ENCODE measurements at regions not wholly inside any gene's neighbourhood (a gene's known extent, or its start where the extent isn't known, plus 50 kb on each side); places are given as distances from the start of the nearest gene placed in this dataset.

DNA sequence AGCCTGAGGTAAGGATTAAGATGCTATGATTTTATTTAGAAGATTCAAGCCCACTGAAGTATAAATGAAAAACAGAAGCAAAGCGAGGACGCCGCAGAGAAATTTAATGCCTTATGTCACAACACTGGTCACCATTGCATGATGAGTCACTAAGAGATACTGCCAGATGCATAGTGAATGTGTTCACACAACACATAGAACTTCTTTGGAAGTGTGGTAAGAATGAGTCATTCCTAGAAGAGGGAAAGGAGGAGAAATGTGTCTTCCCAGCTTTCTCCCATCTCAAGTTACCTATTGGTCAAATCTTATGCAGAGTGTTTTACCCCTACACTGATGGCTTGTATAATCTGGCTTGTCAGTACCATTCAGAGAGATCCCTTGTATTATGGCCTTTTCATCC, 465.3 kb upstream of the ARRDC3 start (continued):
- TF ChIP-seq, protein P1, sequence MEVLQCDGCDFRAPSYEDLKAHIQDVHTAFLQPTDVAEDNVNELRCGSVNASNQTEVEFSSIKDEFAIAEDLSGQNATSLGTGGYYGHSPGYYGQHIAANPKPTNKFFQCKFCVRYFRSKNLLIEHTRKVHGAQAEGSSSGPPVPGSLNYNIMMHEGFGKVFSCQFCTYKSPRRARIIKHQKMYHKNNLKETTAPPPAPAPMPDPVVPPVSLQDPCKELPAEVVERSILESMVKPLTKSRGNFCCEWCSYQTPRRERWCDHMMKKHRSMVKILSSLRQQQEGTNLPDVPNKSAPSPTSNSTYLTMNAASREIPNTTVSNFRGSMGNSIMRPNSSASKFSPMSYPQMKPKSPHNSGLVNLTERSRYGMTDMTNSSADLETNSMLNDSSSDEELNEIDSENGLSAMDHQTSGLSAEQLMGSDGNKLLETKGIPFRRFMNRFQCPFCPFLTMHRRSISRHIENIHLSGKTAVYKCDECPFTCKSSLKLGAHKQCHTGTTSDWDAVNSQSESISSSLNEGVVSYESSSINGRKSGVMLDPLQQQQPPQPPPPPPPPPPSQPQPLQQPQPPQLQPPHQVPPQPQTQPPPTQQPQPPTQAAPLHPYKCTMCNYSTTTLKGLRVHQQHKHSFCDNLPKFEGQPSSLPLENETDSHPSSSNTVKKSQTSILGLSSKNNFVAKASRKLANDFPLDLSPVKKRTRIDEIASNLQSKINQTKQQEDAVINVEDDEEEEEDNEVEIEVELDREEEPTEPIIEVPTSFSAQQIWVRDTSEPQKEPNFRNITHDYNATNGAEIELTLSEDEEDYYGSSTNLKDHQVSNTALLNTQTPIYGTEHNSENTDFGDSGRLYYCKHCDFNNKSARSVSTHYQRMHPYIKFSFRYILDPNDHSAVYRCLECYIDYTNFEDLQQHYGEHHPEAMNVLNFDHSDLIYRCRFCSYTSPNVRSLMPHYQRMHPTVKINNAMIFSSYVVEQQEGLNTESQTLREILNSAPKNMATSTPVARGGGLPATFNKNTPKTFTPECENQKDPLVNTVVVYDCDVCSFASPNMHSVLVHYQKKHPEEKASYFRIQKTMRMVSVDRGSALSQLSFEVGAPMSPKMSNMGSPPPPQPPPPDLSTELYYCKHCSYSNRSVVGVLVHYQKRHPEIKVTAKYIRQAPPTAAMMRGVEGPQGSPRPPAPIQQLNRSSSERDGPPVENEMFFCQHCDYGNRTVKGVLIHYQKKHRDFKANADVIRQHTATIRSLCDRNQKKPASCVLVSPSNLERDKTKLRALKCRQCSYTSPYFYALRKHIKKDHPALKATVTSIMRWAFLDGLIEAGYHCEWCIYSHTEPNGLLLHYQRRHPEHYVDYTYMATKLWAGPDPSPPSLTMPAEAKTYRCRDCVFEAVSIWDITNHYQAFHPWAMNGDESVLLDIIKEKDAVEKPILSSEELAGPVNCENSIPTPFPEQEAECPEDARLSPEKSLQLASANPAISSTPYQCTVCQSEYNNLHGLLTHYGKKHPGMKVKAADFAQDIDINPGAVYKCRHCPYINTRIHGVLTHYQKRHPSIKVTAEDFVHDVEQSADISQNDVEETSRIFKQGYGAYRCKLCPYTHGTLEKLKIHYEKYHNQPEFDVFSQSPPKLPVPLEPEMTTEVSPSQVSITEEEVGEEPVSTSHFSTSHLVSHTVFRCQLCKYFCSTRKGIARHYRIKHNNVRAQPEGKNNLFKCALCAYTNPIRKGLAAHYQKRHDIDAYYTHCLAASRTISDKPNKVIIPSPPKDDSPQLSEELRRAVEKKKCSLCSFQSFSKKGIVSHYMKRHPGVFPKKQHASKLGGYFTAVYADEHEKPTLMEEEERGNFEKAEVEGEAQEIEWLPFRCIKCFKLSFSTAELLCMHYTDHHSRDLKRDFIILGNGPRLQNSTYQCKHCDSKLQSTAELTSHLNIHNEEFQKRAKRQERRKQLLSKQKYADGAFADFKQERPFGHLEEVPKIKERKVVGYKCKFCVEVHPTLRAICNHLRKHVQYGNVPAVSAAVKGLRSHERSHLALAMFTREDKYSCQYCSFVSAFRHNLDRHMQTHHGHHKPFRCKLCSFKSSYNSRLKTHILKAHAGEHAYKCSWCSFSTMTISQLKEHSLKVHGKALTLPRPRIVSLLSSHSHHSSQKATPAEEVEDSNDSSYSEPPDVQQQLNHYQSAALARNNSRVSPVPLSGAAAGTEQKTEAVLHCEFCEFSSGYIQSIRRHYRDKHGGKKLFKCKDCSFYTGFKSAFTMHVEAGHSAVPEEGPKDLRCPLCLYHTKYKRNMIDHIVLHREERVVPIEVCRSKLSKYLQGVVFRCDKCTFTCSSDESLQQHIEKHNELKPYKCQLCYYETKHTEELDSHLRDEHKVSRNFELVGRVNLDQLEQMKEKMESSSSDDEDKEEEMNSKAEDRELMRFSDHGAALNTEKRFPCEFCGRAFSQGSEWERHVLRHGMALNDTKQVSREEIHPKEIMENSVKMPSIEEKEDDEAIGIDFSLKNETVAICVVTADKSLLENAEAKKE (CRISPR knock-in tag; IDR thresholded peaks at IDR 0.05): no peak
- TF ChIP-seq, protein P2, sequence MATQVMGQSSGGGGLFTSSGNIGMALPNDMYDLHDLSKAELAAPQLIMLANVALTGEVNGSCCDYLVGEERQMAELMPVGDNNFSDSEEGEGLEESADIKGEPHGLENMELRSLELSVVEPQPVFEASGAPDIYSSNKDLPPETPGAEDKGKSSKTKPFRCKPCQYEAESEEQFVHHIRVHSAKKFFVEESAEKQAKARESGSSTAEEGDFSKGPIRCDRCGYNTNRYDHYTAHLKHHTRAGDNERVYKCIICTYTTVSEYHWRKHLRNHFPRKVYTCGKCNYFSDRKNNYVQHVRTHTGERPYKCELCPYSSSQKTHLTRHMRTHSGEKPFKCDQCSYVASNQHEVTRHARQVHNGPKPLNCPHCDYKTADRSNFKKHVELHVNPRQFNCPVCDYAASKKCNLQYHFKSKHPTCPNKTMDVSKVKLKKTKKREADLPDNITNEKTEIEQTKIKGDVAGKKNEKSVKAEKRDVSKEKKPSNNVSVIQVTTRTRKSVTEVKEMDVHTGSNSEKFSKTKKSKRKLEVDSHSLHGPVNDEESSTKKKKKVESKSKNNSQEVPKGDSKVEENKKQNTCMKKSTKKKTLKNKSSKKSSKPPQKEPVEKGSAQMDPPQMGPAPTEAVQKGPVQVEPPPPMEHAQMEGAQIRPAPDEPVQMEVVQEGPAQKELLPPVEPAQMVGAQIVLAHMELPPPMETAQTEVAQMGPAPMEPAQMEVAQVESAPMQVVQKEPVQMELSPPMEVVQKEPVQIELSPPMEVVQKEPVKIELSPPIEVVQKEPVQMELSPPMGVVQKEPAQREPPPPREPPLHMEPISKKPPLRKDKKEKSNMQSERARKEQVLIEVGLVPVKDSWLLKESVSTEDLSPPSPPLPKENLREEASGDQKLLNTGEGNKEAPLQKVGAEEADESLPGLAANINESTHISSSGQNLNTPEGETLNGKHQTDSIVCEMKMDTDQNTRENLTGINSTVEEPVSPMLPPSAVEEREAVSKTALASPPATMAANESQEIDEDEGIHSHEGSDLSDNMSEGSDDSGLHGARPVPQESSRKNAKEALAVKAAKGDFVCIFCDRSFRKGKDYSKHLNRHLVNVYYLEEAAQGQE (IDR thresholded peaks at IDR 0.05; ENCODE audit: unreplicated experiment): no peak
- TF ChIP-seq CREB1 (CRISPR knock-in tag; IDR thresholded peaks at IDR 0.05; ENCODE audit: low read depth): no peak
- no peak for TF ChIP-seq STAT1 (IDR thresholded peaks at IDR 0.05; ENCODE audit: unreplicated experiment)

DNA sequence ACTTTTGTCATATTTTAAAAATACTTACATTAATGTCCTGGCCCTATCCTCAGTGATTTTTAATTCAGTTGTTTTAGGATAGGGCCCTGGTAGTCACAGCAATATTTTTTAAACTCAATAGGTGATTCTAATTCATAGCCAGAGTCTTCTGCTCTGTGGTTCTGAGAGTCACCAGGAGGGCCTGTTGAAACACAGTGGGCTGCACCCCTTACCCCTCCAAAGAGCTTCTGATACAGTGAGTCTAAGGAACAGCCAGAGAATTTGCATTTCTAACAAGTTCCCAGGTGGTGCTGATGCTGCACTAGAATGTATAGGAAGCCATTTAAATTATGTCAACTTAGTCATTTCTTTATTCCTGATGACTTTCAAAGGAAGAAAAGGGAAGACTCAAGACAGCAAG, 458.3 kb upstream of the ARRDC3 start:
- Mint-ChIP-seq H3K4me1 (peaks cover 28% of the 10 kb centered on the region), H3K9me3 (no peaks in the 10 kb centered on the region)
- ATAC-seq: peak; percentile 56; the same call in 2 of the 3 replicates

More for the DNA sequence above, 458.3 kb upstream of the ARRDC3 start:
- DNase-seq (ENCODE audit: low spot score): no peak
- no peak overlapping the region for H2AFZ ChIP-seq
- Mint-ChIP-seq H3K27me3 (ENCODE audit: insufficient read depth, low read depth, poor library complexity) (peaks cover 1% of the 10 kb centered on the region), H3K27ac (no peak overlapping the region), H3K4me3 (no peak overlapping the region), H3K36me3 (ENCODE audit: low read depth) (no peaks in the 10 kb centered on the region)
- no peaks in the 10 kb centered on the region for H3K79me2 ChIP-seq (replicated peaks; ENCODE audit: insufficient read depth)
- 0 out of 2 replicates have a peak, but pooled peaks cover 2% of the 10 kb centered on the region for H3K9me2 ChIP-seq (ENCODE audit: insufficient read depth)
- H3K4me2 ChIP-seq: no peak overlapping the region
- H3K27me3 ChIP-seq (ENCODE audit: insufficient read depth): no peaks in the 10 kb centered on the region
- no peak overlapping the region for H3K4me3 ChIP-seq
- H4K20me1 ChIP-seq (replicated peaks; ENCODE audit: insufficient read depth): no peaks in the 10 kb centered on the region
- H3F3A ChIP-seq (replicated peaks; ENCODE audit: low read depth): no peaks in the 10 kb centered on the region
- no peak overlapping the region for H3K27ac ChIP-seq (ENCODE audit: low read depth)
- TF ChIP-seq, protein P3, sequence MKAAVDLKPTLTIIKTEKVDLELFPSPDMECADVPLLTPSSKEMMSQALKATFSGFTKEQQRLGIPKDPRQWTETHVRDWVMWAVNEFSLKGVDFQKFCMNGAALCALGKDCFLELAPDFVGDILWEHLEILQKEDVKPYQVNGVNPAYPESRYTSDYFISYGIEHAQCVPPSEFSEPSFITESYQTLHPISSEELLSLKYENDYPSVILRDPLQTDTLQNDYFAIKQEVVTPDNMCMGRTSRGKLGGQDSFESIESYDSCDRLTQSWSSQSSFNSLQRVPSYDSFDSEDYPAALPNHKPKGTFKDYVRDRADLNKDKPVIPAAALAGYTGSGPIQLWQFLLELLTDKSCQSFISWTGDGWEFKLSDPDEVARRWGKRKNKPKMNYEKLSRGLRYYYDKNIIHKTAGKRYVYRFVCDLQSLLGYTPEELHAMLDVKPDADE (IDR thresholded peaks at IDR 0.05): no peak
- no peaks in the 10 kb centered on the region for H3K36me3 ChIP-seq (ENCODE audit: insufficient read depth)
- no peaks in the 10 kb centered on the region; the same call in 1 of the 2 replicates for H3K4me1 ChIP-seq (ENCODE audit: insufficient read depth)

Measured in GM23338 (cell line).